NCI-H69 (cell line): ENCODE measurements at regions not wholly inside any gene's neighbourhood (a gene's known extent, or its start where the extent isn't known, plus 50 kb on each side); places are given as distances from the start of the nearest gene placed in this dataset.

Experiments used
- DNase-seq: peaks from one replicate; lab custom pipeline; 2025; lab: John Stamatoyannopoulos, UW

- no peak for DNase-seq
Measured at GRCh38 chr22:27420195-27420816, 381.2 kb downstream of the MN1 start.

- no peak for DNase-seq
Measured at GRCh38 chr22:27420817-27421361, 380.7 kb downstream of the MN1 start.

- DNase-seq, result no peak
Measured at GRCh38 chr22:27422442-27422841, 379.1 kb downstream of the MN1 start.

GRCh38 chr22:27424319-27424718 is 377.2 kb downstream of the MN1 start:
- DNase-seq, result no peak

GRCh38 chr22:27429476-27429875 is 372.1 kb downstream of the MN1 start:
- no peak for DNase-seq

- no peak for DNase-seq
Measured at GRCh38 chr22:27431081-27431480, 370.5 kb downstream of the MN1 start.

- DNase-seq, result no peak
Measured at GRCh38 chr22:27431896-27432295, 369.7 kb downstream of the MN1 start.

- no peak for DNase-seq
Measured at GRCh38 chr22:27433099-27433498, 368.5 kb downstream of the MN1 start.

GRCh38 chr22:27433585-27434190 is 367.9 kb downstream of the MN1 start:
- no peak for DNase-seq

- DNase-seq, result no peak
Measured at GRCh38 chr22:27434898-27435297, 366.7 kb downstream of the MN1 start.

- DNase-seq, result no peak
Measured at GRCh38 chr22:27435844-27436576, 365.5 kb downstream of the MN1 start.

GRCh38 chr22:27436591-27436990 is 365.0 kb downstream of the MN1 start:
- DNase-seq, result no peak

GRCh38 chr22:27437570-27437969 is 364.0 kb downstream of the MN1 start:
- DNase-seq, result no peak

GRCh38 chr22:27438271-27438980 is 363.1 kb downstream of the MN1 start:
- peak; percentile 61 for DNase-seq

GRCh38 chr22:27439131-27439530 is 362.4 kb downstream of the MN1 start:
- DNase-seq, result no peak

GRCh38 chr22:27440304-27440865 is 361.2 kb downstream of the MN1 start:
- DNase-seq, result peak; percentile 29

GRCh38 chr22:27441706-27442475 is 359.7 kb downstream of the MN1 start:
- no peak for DNase-seq

- no peak for DNase-seq
Measured at GRCh38 chr22:27443306-27443705, 358.2 kb downstream of the MN1 start.

GRCh38 chr22:27445881-27446280 is 355.7 kb downstream of the MN1 start:
- no peak for DNase-seq

GRCh38 chr22:27447289-27447688 is 354.3 kb downstream of the MN1 start:
- no peak for DNase-seq

- no peak for DNase-seq
Measured at GRCh38 chr22:27450448-27450847, 351.1 kb downstream of the MN1 start.
